IMR-90 (cell line): ENCODE measurements at regions not wholly inside any gene's neighbourhood (a gene's known extent, or its start where the extent isn't known, plus 50 kb on each side); places are given as distances from the start of the nearest gene placed in this dataset.

ENCODE experiments used
- ATAC-seq: fragments of 200-7000 bp; cut with Tn5 transposase; 2 replicates; pipeline ENCODE4 v1.9.1; 2020; ENCODE audit warnings: low read depth, mild to moderate bottlenecking, moderate library complexity
- BruUV-seq: library from RNA; stranded (reverse); fragments of 400-500 nt; replicated peaks from 2 replicates; lab custom pipeline; 2021; lab: Mats Ljungman, UMichigan
- CTCF ChIA-PET: fragments of 300-600 bp; formaldehyde crosslinking; extraction: SDS; loops from one replicate; lab custom pipeline; 2021; ENCODE audit warnings: antibody characterized with exemption; lab: Yijun Ruan, JAX
- POLR2A ChIA-PET: fragments of 300-600 bp; sonication (Branson Sonifier 250); formaldehyde crosslinking; loops from one replicate; lab custom pipeline; 2022; ENCODE audit warnings: antibody characterized with exemption; ENCODE audit not compliant: unreplicated experiment; lab: Charles Lee
- DNase-seq: peaks from one replicate; pipeline ENCODE4 v3.0.0; 2013
- H2AFZ ChIP-seq: replicated peaks from 2 replicates; pipeline ENCODE3; 2013; ENCODE audit warnings: low read length, mild to moderate bottlenecking; ENCODE audit not compliant: poor library complexity
- H2AK5ac ChIP-seq: 2 replicates; pipeline ENCODE4 v1.6.1; 2013; ENCODE audit warnings: low read depth, low read length, inconsistent platforms
- H2AK9ac ChIP-seq: replicated peaks from 2 replicates; pipeline ENCODE3; 2013; ENCODE audit warnings: mild to moderate bottlenecking, low read depth, low read length, moderate library complexity; ENCODE audit not compliant: poor library complexity
- H2BK120ac ChIP-seq: 2 replicates; pipeline ENCODE4 v1.6.1; 2013; ENCODE audit warnings: low read depth, low read length, inconsistent platforms
- H2BK15ac ChIP-seq: 3 replicates; pipeline ENCODE4 v1.6.1; 2013; ENCODE audit warnings: low read depth, low read length, inconsistent platforms
- H2BK20ac ChIP-seq: 2 replicates; pipeline ENCODE4 v1.6.1; 2013; ENCODE audit warnings: low read depth, mild to moderate bottlenecking, inconsistent platforms, low read length, moderate library complexity
- H2BK5ac ChIP-seq: 2 replicates; pipeline ENCODE4 v1.6.1; 2013; ENCODE audit warnings: mild to moderate bottlenecking, low read depth, low read length, inconsistent platforms; ENCODE audit not compliant: poor library complexity, severe bottlenecking
- H3K14ac ChIP-seq: replicated peaks from 2 replicates; pipeline ENCODE4 v1.6.1; 2013; ENCODE audit warnings: low read depth, low read length, inconsistent platforms
- H3K18ac ChIP-seq: 2 replicates; pipeline ENCODE4 v1.6.1; 2013; ENCODE audit warnings: low read depth, low read length, control low read depth
- H3K23ac ChIP-seq: 2 replicates; pipeline ENCODE4 v1.6.1; 2013; ENCODE audit warnings: low read depth, low read length, inconsistent platforms
- H3K27ac ChIP-seq: 2 replicates; pipeline ENCODE4 v1.5.1; 2013; ENCODE audit warnings: mild to moderate bottlenecking, control low read depth, low read length; ENCODE audit not compliant: insufficient read depth
- H3K27me3 ChIP-seq: 2 replicates; pipeline ENCODE4 v1.6.1; 2013; ENCODE audit warnings: low read length; ENCODE audit not compliant: control insufficient read depth, insufficient read depth
- H3K36me3 ChIP-seq: 2 replicates; pipeline ENCODE4 v1.6.1; 2013; ENCODE audit warnings: low read length, mixed read lengths; ENCODE audit not compliant: control insufficient read depth, insufficient read depth
- H3K4ac ChIP-seq: 2 replicates; pipeline ENCODE4 v1.6.1; 2013; ENCODE audit warnings: low read depth, low read length, inconsistent platforms
- H3K4me1 ChIP-seq: 2 replicates; pipeline ENCODE4 v1.6.1; 2013; ENCODE audit warnings: low read length, mixed read lengths; ENCODE audit not compliant: control insufficient read depth, insufficient read depth
- H3K4me2 ChIP-seq: 2 replicates; pipeline ENCODE4 v1.6.1; 2013; ENCODE audit warnings: low read depth, mild to moderate bottlenecking, control low read depth, low read length, moderate library complexity
- H3K4me3 ChIP-seq: 2 replicates; pipeline ENCODE4 v1.5.1; 2013; ENCODE audit warnings: low read depth, mild to moderate bottlenecking, control low read depth, low read length, moderate library complexity; ENCODE audit not compliant: insufficient read depth
- H3K56ac ChIP-seq: 2 replicates; pipeline ENCODE4 v1.6.1; 2013; ENCODE audit warnings: low read length, inconsistent platforms; ENCODE audit not compliant: insufficient read depth; ENCODE audit errors: extremely low read depth
- H3K79me1 ChIP-seq, 2 experiments: 2 replicates each; pipeline ENCODE4 v1.6.1; 2013; ENCODE audit warnings: low read length in 2 of 2, inconsistent platforms in 1 of 2, low read depth in 1 of 2
- H3K9ac ChIP-seq: 2 replicates; pipeline ENCODE4 v1.6.1; 2013; ENCODE audit warnings: low read depth, low read length, control low read depth
- H3K9me1 ChIP-seq: 2 replicates; pipeline ENCODE4 v1.6.1; 2013; ENCODE audit warnings: low read length, inconsistent platforms; ENCODE audit not compliant: insufficient read depth
- H3K9me3 ChIP-seq: 2 replicates; pipeline ENCODE4 v1.6.1; 2013; ENCODE audit warnings: low read length; ENCODE audit not compliant: control insufficient read depth, insufficient read depth
- H4K20me1 ChIP-seq: 2 replicates; pipeline ENCODE4 v1.6.1; 2013; ENCODE audit warnings: low read length, inconsistent platforms; ENCODE audit not compliant: insufficient read depth
- H4K5ac ChIP-seq: 2 replicates; pipeline ENCODE4 v1.6.1; 2013; ENCODE audit warnings: mild to moderate bottlenecking, low read depth, low read length, control low read depth
- H4K8ac ChIP-seq, 2 experiments: 2 replicates each; pipeline ENCODE4 v1.6.1; 2013; ENCODE audit warnings: low read depth in 2 of 2, low read length in 2 of 2, control low read depth in 1 of 2, inconsistent platforms in 1 of 2
- H4K91ac ChIP-seq: 2 replicates; pipeline ENCODE4 v1.6.1; 2013; ENCODE audit warnings: low read depth, low read length, inconsistent platforms; ENCODE audit not compliant: insufficient read depth
- BHLHE40 ChIP-seq: fragments of 150-350 bp; IDR thresholded peaks from 2 replicates; pipeline ENCODE4 v1.6.1; 2016; ENCODE audit warnings: mild to moderate bottlenecking, low read depth, low read length
- CEBPB ChIP-seq: IDR thresholded peaks from 2 replicates; pipeline ENCODE4 v1.6.1; 2012; ENCODE audit warnings: low read depth, low read length, improper control_type of control experiment
- FOS ChIP-seq: fragments of 150-350 bp; IDR thresholded peaks from 2 replicates; pipeline ENCODE4 v1.6.1; 2016; ENCODE audit warnings: low read depth, low read length
- MAFK ChIP-seq: IDR thresholded peaks from 2 replicates; pipeline ENCODE4 v1.6.1; 2012; ENCODE audit warnings: low read depth, low read length, improper control_type of control experiment
- MAZ ChIP-seq: IDR thresholded peaks from 2 replicates; pipeline ENCODE4 v1.6.1; 2012; ENCODE audit warnings: low read depth, mild to moderate bottlenecking, low read length, improper control_type of control experiment, moderate library complexity, borderline replicate concordance
- MXI1 ChIP-seq: IDR thresholded peaks from 2 replicates; pipeline ENCODE4 v1.6.1; 2012; ENCODE audit warnings: low read depth, mild to moderate bottlenecking, low read length, moderate library complexity, borderline replicate concordance
- NFE2L2 ChIP-seq: fragments of 150-350 bp; IDR thresholded peaks from 2 replicates; pipeline ENCODE4 v1.6.1; 2016; ENCODE audit warnings: low read depth, mild to moderate bottlenecking, low read length
- POLR2A ChIP-seq: IDR thresholded peaks from 2 replicates; pipeline ENCODE4 v1.6.1; 2012; ENCODE audit warnings: mild to moderate bottlenecking, low read depth, low read length
- RAD21 ChIP-seq: IDR thresholded peaks from 2 replicates; pipeline ENCODE4 v1.6.1; 2012; ENCODE audit warnings: low read length, improper control_type of control experiment
- RCOR1 ChIP-seq: IDR thresholded peaks from 2 replicates; pipeline ENCODE4 v1.6.1; 2012; ENCODE audit warnings: mild to moderate bottlenecking, low read length, improper control_type of control experiment; ENCODE audit not compliant: insufficient replicate concordance
- RFX5 ChIP-seq: IDR thresholded peaks from 2 replicates; pipeline ENCODE4 v1.8.0; 2012; ENCODE audit warnings: low read depth, mild to moderate bottlenecking, low read length, moderate library complexity
- WGBS, 2 experiments: methylation state at CpG; one replicate each; pipeline versions ENCODE4 v1.1.5 to v1.1.7; 2013; ENCODE audit warnings: missing lambda C conversion rate in 2 of 2; ENCODE audit not compliant: insufficient read length in 1 of 2; ENCODE audit errors: extremely low coverage in 2 of 2; 5-methylcytosine and 5-hydroxymethylcytosine counted together
- dilution Hi-C: fragments of 300-500 bp; cut with HindIII; formaldehyde crosslinking; loops from one replicate; pipeline ENCODE4 v1.14.3; 2018; ENCODE audit warnings: low sequenced_read_pairs; ENCODE audit not compliant: unreplicated experiment
- in situ Hi-C: fragments of 300-500 bp; cut with MboI; formaldehyde crosslinking; loops from 3 replicates; pipeline ENCODE4 v1.14.3; 2019; ENCODE audit warnings: low sequenced_read_pairs, inconsistent platforms, mixed read lengths
- intact Hi-C: fragments of 100-400 bp; cut with micrococcal nuclease; formaldehyde crosslinking; loops from 2 replicates; pipeline ENCODE4 v1.10.0; 2022

DNA sequence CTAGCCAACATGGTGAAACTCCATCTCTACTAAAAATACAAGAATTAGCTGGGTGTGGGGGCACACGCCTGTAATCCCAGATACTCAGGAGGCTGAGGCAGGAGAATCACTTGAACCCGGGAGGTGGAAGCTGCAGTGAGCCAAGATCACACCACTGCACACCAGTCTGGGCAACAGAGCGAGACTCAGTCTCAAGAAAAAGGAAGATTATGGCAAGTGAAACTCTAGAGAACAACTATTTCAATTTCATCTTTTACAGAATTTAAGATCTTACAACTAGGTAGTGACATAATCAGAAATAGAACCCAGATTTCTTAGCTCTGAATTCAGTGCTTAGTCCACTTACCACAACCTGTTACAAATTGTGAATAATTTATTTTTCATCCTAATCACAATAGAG lies 108.8 kb upstream of the MAP3K1 start:
- no TSS peak for BruUV-seq
- intact Hi-C loops: no loop called here

More for the DNA sequence above, 108.8 kb upstream of the MAP3K1 start:
- no CpG with 5 or more reads among the region's 3 CpGs for WGBS, 2 experiments
- Histone ChIP-seq H3K4me2 (no peak overlapping the region), H3K36me3 (no peaks in the 10 kb centered on the region), H2BK20ac (no peak overlapping the region), H3K4ac (no peak overlapping the region), H2AK5ac (no peak overlapping the region), H3K23ac (no peak overlapping the region), H3K9ac (no peak overlapping the region), H2AK9ac (no peak overlapping the region), H3K9me3 (peaks cover 2% of the 10 kb centered on the region; the same call in 1 of the 2 replicates), H2BK120ac (no peak overlapping the region), H2BK15ac (no peak overlapping the region), H4K20me1 (no peaks in the 10 kb centered on the region), H3K79me1 (no peaks in the 10 kb centered on the region), H4K91ac (no peak overlapping the region), H3K4me3 (no peak overlapping the region), H4K5ac (no peak overlapping the region), H3K9me1 (no peaks in the 10 kb centered on the region), H3K27ac (no peak overlapping the region), H3K56ac (no peak overlapping the region), H4K8ac (no peak overlapping the region), H3K27me3 (peaks cover 13% of the 10 kb centered on the region), H3K4me1 (no peaks in the 10 kb centered on the region), H2AFZ (no peak overlapping the region), H3K14ac (no peak overlapping the region), H3K18ac (no peak overlapping the region), H2BK5ac (no peak overlapping the region)
- DNase-seq: no peak
- TF ChIP-seq BHLHE40 (no peak), NFE2L2 (no peak), MAZ (no peak), POLR2A (no peak), RAD21 (no peak), RFX5 (no peak), CEBPB (no peak), FOS (no peak), MXI1 (no peak), MAFK (no peak), RCOR1 (no peak)
- dilution Hi-C loops (no loop called here), in situ Hi-C loops (no loop called here)
- ChIA-PET POLR2A (no interaction called here), CTCF (no interaction called here)
- ATAC-seq: no peak
